HG02938 (cell line): ENCODE measurements at regions not wholly inside any gene's neighbourhood (a gene's known extent, or its start where the extent isn't known, plus 50 kb on each side); places are given as distances from the start of the nearest gene placed in this dataset.

Experiments used
- ATAC-seq: cut with Tn5 transposase; IDR thresholded peaks from one replicate; pipeline ENCODE4 v1.9.1; 2021; ENCODE audit warnings: mild to moderate bottlenecking, moderate library complexity; ENCODE audit not compliant: unreplicated experiment

DNA sequence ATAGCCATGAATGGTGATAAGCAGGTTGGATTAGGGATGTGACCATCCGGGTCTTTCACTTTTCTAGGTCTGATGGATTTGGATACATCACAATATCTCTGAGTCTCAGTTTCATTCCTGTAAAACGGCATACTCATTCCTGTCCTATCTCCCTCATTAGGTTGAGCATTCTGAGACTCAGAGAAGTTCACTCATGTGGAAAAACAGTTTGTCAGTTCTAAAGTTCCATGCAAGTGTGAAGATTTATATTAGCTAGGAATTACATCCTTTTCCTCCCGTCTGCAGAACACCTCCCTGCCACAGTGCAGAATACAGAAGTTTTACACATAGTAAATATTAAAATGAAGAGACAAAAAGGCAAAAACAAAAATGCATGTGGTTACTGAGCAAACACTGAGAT lies 94.2 kb upstream of the SLC25A13 start:
- ATAC-seq = no peak

DNA sequence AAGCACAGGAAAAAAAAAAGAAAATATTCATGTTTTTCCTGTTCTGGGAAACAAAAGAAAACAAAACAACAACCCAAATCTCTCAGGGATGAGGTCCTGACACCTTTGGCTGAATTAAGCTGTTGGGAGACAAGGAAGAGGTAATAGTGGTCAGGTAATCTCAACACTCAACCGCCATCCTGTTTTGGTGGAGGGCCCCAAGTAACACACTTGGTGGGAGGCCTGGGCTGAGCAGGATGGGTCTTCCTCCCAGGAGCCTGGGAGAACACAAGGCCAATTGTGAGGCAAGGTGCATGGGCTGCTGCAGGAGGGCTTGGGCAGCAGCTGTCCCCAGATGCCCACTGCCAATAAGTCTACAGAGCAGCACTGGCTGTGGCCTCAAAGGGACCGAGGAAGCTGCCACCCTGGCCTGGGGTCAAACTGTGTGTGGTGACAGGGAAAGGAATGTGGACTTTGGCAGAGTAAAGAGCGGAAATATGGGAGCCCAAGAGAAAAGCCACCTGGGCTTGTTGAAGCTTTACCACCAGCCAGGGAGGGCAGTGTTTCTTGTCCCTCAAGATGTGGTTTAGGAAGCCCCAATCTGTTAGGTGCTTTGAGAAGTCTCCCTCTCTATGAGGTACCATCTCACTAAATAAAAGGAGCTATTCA lies 93.5 kb upstream of the SLC25A13 start:
- ATAC-seq = no peak

DNA sequence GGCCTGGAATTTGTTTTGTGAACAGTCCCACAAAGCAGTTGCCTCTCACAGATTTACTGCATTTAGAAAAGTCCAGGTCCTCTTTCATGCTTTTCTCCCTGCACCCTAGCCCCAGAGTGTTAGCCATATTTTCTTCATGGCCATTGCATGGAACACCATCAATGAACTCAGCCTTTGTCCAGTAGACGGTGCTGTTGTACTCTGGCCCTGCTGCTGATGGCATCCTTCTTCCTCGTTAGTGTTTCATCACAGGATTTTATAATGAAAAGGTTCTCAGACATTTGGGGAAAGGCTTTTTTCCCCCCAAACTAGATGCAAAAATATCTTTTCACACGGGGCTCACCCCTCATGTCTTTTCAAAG lies 93.0 kb upstream of the SLC25A13 start:
- ATAC-seq = peak; percentile 56

DNA sequence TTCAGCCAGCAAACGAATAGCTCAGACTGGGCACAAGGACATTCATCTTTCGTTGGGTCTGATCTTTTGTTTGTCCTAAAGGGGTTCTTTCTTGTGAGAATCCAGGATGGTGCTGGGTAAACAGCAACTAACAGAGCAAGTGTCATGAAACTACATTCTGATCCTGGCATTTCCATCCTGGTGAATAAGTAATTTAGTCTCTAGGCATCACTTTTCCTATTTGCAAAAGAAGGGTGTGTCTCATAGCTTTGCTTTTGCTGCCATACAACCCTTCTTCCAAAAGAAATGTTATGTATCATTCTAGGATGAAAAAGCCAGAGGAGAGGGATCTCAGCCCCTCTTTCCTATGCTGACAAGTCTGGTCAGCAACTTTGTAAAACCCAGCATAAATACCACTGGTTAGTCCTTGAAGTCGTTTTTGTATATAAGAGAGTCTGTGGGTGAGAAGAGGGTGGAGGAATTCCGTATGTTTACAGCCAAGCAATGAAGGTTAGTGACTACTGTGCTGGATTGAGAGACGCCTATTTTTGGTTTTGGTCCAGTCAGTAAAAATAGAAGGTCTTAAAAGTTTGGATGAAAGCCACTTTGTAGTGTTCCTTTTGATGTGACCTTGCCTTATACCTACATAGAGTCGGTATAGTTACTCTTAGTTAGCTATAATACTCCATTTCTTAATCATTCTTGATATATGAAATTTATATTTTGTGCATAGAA lies 88.4 kb upstream of the SLC25A13 start:
- no peak for ATAC-seq

DNA sequence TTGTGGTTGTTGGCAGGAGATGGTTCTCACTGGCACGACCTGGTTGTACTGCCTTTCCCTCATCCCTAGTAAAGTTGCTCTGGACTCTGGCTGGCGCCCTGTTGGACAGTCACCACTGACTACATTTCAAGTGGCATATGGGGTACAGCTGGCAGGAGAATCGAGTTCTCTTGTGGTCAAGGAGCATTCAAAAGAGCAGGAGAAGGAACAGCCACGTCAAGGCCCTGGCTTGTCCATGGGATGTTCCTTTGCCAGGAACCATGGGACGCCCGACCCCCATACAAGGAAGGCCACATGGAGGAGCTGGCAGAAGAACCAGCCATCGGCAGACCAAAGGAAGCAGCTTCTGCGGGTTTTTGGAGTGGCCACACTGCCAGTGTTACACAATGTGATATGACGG lies 87.0 kb upstream of the SLC25A13 start:
- ATAC-seq = no peak

DNA sequence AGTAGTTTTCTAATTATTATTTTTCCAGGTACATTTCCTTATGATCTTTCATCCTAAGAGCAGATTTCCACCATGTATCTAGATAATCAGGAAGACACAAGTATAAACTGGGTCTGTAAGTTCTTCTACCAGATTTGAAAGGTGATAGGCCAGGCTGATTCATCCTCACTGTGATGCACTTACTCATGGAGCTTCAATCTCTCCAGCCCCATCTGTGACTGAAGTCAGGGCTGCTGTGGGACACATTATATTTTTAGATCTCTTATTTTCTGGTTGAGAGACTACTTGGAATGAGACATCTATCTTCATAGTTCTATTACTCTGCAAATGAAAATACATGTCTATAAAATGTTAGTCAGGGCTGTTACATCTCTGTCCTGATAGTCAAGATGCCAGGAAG lies 85.5 kb upstream of the SLC25A13 start:
- ATAC-seq = no peak

DNA sequence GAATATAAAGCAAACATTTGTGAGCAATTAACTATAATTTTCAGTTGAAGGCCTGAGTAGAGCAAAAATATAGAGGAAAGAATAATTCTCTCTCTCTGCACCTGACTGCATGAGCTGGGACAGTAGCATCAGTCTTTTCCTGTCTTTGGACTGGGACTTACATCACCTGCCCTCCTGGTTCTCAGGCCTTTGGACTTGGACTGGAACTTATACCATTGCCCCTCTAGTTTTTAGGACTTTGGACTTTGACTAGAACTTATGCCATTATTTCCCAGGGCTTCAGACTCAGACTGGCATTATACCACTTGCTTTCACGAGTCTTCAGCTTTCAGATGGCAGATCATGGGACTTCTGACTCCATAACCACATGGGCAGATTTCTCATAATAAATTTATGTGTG lies 81.0 kb upstream of the SLC25A13 start:
- ATAC-seq = no peak

DNA sequence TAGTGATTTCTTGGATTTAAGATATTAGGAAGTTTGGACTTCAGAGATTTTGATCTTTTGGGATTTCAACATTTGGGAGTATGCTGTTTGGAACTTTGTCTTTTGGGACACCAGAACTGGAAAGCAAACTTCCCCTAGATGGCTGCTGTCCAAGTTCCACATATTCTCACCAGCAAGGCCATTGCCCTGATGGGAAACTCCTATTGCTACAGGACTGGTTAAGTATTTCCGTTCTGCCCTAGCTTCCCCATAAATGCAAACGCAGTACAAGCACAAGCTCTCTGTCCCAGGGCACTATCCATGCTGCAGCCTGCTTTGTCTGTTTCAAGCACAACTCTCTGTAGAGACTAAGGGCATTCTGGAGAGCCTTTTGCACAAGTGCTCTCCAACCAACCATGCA lies 79.3 kb upstream of the SLC25A13 start:
- no peak for ATAC-seq

DNA sequence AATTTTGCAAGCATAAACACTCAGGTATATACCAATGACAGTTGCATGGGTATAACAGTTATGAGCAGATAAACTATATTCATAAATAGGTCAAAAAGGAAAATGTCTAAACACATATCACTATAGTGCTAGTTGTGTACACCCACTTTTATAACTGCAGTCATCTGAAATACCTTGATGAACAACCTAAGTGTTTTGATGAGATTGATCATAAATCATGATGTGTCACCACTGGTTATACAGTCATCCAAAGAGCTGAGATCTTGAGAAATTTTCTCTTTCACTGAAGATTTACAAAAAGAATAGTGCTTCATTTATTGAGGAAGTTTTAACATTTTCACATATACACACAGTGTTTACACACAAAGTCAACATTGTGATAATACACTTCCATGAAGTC lies 78.6 kb upstream of the SLC25A13 start:
- no peak for ATAC-seq

DNA sequence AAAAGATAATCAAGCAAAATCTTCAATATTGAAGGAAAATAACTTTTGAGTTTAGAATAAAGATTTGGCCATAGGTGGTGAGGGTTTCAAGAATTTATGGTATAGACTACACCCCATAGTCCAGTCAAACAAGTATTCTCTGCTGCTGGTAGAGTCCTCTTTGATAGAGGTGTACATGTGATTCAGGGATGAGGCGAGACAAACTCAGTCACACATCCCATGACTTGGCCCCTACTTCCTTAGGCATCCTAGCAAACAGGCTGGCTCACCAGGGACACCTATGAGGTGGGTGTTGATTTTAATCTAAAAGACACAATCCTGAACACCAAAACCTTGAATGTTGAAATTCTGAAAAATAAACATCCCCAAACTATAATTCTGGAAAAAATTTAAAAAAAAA lies 78.1 kb upstream of the SLC25A13 start:
- ATAC-seq = no peak

DNA sequence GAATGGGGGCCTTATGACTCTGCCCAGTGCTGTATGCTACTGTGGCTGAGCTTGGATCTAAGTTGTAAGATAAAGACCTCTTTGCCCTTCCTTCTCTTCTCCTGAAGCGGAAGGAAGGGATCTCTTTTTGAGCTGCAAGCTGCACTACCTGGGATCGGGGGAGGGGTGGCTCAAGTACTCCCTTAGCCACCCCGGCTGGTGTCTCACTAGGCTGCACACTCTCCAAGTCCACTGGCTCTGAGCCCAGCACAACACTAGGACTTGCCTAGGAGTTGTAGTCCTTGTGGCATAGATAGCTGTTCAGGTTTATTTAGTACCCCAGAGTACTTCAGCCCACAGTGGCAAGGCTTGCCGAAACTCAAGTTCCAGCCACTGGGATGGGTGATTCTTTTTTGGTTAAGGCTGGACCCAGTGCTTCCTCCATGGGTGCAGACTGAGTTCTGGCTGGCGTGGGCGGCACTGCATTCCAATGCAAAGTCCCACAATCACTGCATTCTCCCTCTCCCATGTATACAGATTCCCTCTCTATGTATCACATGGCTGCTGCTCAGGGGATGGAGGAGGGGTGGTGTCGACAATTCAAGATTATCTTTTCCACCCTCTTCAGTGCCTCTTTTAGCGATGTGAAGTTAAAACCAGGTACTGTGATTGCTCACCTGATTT lies 76.2 kb upstream of the SLC25A13 start:
- no peak for ATAC-seq

DNA sequence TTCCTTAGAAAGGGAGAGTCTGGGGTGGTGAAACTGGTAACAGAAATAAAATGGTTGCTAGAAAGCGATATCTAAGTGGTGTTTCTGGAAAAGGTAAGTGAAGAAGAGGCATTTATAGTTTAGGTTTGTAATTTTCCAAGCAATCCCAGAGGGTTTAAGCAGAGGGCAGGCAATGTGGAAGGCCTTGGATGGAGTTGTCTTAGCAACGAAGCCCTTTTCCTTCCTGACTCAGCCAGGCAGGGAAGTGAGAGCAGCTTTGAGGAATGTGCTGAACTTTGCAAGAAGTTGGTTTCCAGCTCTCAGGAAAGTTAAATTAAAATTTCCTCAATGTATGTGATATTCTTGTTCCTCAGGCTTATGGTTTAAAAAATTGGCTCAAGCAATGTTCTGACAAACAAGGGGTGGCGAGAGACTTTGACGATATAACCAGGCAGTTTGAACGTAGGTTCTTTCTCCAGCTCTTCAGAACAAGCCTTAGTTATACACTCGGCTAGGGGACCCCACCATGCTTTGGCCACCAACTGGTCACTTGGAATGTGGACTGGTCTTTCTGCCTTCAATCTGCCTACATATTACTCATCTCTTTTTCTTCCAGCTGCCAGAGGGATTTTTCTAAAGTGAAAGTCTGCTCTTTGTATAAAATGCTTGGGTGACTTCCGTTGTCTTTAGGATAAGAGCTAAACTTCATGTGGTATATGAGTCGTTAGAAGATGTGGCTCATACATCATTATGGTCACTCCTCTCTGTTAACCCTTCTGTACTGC lies 66.9 kb upstream of the SLC25A13 start:
- no peak for ATAC-seq

DNA sequence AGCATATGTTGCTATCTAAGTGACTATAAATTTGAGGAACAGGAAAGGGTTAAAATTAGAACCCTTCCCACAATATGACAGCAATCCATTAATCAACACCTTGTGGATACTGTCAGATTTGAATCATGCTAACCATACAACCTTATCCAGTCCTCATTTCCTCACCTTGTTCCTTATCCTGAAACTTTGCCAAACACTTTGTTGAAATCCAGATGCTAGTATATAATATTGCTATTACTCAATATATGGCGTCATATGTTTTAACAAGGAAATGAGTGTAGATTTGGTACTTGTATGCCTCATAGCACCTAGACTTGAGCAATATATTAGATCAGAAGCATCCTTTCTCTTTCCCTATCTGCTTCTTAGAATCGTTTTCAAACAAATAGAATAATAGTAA lies 66.3 kb upstream of the SLC25A13 start:
- ATAC-seq = no peak

DNA sequence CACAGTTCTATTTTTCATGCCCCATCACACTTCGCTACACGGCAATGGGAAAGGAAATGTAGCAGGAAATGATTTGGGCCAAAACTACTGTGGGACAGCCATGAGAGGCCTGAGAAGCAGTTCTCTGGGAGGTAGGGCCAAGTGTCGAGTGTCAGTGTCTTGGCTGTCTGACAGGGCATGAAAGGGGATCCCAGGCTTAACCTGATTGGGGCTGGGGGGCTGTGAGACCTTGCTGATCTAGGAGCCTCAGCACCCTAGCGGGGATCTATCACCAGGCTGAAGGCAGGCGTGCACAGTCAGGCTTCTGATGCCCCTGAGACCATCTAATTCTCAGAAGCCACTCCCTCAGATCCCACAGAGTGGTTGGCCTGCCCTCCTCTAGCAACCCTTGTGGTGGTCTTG lies 58.2 kb upstream of the SLC25A13 start:
- ATAC-seq = no peak

DNA sequence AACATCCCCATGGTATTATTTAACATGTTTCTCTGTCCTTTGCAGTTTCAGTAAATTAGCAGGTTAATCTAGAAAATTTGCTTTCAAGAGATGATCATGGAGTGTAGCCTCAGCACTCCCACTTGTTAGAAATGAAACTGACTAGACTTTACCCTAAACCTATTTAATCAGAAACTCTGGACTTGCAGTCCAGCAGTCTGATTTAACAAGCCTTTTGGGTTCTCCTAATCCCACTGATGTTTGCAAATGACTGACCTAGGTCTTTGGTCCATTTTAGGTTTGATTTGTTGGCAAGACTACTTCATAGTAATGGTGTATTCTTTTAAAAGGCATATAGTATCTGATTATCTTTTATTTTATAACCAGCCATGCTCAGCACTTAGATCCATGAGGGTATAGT lies 55.5 kb upstream of the SLC25A13 start:
- ATAC-seq = no peak
